ENCODE measurements at regions not wholly inside any gene's neighbourhood (a gene's known extent, or its start where the extent isn't known, plus 50 kb on each side); places are given as distances from the start of the nearest gene placed in this dataset.

GRCh38 chr5:124418390-124418789 lies 328.0 kb downstream of the ZNF608 start:
- H3K4me1 Mint-ChIP-seq = no peaks in the 10 kb centered on the region
- H3K27ac Mint-ChIP-seq = no peak overlapping the region
- ChIA-PET CTCF (no interaction called here), POLR2A (no interaction called here)
- H3K36me3 Mint-ChIP-seq (ENCODE audit: low read depth) = no peaks in the 10 kb centered on the region
- no peak for DNase-seq
- no peaks in the 10 kb centered on the region for H3K27me3 Mint-ChIP-seq
- H3K9me3 Mint-ChIP-seq = peaks cover 4% of the 10 kb centered on the region
- H3K4me3 Mint-ChIP-seq = no peak overlapping the region

- no peak overlapping the region for H3K27ac Mint-ChIP-seq
- CTCF ChIA-PET = no interaction called here
- POLR2A ChIA-PET = no interaction called here
- H3K27me3 Mint-ChIP-seq = no peaks in the 10 kb centered on the region
- H3K4me3 Mint-ChIP-seq = no peak overlapping the region
- H3K4me1 Mint-ChIP-seq = no peaks in the 10 kb centered on the region
- H3K9me3 Mint-ChIP-seq = peaks cover 4% of the 10 kb centered on the region
- no peaks in the 10 kb centered on the region for H3K36me3 Mint-ChIP-seq (ENCODE audit: low read depth)
- no peak for DNase-seq
Measured at GRCh38 chr5:124417196-124417595, 329.2 kb downstream of the ZNF608 start.

- Mint-ChIP-seq H3K36me3 (ENCODE audit: low read depth) (no peaks in the 10 kb centered on the region), H3K4me1 (no peaks in the 10 kb centered on the region), H3K4me3 (no peak overlapping the region), H3K27me3 (no peaks in the 10 kb centered on the region), H3K27ac (no peak overlapping the region), H3K9me3 (peaks cover 4% of the 10 kb centered on the region)
- DNase-seq = no peak
- CTCF ChIA-PET = no interaction called here
- POLR2A ChIA-PET = no interaction called here
Measured at GRCh38 chr5:124416627-124417026, 329.8 kb downstream of the ZNF608 start.

- Mint-ChIP-seq H3K27me3 (no peaks in the 10 kb centered on the region), H3K4me1 (no peaks in the 10 kb centered on the region), H3K27ac (no peak overlapping the region), H3K36me3 (ENCODE audit: low read depth) (no peaks in the 10 kb centered on the region), H3K4me3 (no peak overlapping the region), H3K9me3 (peaks cover 2% of the 10 kb centered on the region)
- CTCF ChIA-PET = interaction anchor here (0.6 kb wide), 2 partner anchors 58 to 1393 kb away, joined by 3 to 6 read pairs; no protein-coding TSS in a partner anchor
- no peak for DNase-seq
- POLR2A ChIA-PET = no interaction called here
Measured at GRCh38 chr5:124414973-124415372, 331.5 kb downstream of the ZNF608 start.

GRCh38 chr5:124410539-124411488 lies 335.6 kb downstream of the ZNF608 start:
- H3K4me1 Mint-ChIP-seq = no peaks in the 10 kb centered on the region
- H3K9me3 Mint-ChIP-seq = no peaks in the 10 kb centered on the region
- no peaks in the 10 kb centered on the region for H3K36me3 Mint-ChIP-seq (ENCODE audit: low read depth)
- CTCF ChIA-PET = no interaction called here
- no peak overlapping the region for H3K27ac Mint-ChIP-seq
- H3K27me3 Mint-ChIP-seq = no peaks in the 10 kb centered on the region
- DNase-seq = no peak
- POLR2A ChIA-PET = no interaction called here
- H3K4me3 Mint-ChIP-seq = no peak overlapping the region

- Mint-ChIP-seq H3K27ac (no peak overlapping the region), H3K4me3 (no peak overlapping the region), H3K4me1 (no peaks in the 10 kb centered on the region), H3K27me3 (no peaks in the 10 kb centered on the region), H3K9me3 (no peaks in the 10 kb centered on the region), H3K36me3 (ENCODE audit: low read depth) (no peaks in the 10 kb centered on the region)
- ChIA-PET CTCF (no interaction called here), POLR2A (no interaction called here)
- DNase-seq = no peak
Measured at GRCh38 chr5:124408738-124409453, 337.5 kb downstream of the ZNF608 start.

- Mint-ChIP-seq H3K27ac (no peak overlapping the region), H3K27me3 (no peaks in the 10 kb centered on the region), H3K4me3 (no peak overlapping the region), H3K4me1 (no peaks in the 10 kb centered on the region), H3K36me3 (ENCODE audit: low read depth) (no peaks in the 10 kb centered on the region), H3K9me3 (no peaks in the 10 kb centered on the region)
- ChIA-PET CTCF (no interaction called here), POLR2A (no interaction called here)
- DNase-seq = no peak
Measured at GRCh38 chr5:124404796-124405195, 341.6 kb downstream of the ZNF608 start.

- H3K4me3 Mint-ChIP-seq = no peak overlapping the region
- H3K36me3 Mint-ChIP-seq (ENCODE audit: low read depth) = no peaks in the 10 kb centered on the region
- no peak overlapping the region for H3K27ac Mint-ChIP-seq
- no peaks in the 10 kb centered on the region for H3K4me1 Mint-ChIP-seq
- DNase-seq = no peak
- H3K27me3 Mint-ChIP-seq = no peaks in the 10 kb centered on the region
- POLR2A ChIA-PET = no interaction called here
- H3K9me3 Mint-ChIP-seq = no peaks in the 10 kb centered on the region
- CTCF ChIA-PET = no interaction called here
Measured at GRCh38 chr5:124403281-124403680, 343.2 kb downstream of the ZNF608 start.

GRCh38 chr5:124402144-124402581 lies 344.3 kb downstream of the ZNF608 start:
- H3K9me3 Mint-ChIP-seq = no peaks in the 10 kb centered on the region
- DNase-seq = no peak
- no peaks in the 10 kb centered on the region for H3K27me3 Mint-ChIP-seq
- ChIA-PET POLR2A (no interaction called here), CTCF (no interaction called here)
- H3K4me1 Mint-ChIP-seq = no peaks in the 10 kb centered on the region
- no peak overlapping the region for H3K27ac Mint-ChIP-seq
- H3K4me3 Mint-ChIP-seq = no peak overlapping the region
- H3K36me3 Mint-ChIP-seq (ENCODE audit: low read depth) = no peaks in the 10 kb centered on the region

- POLR2A ChIA-PET = no interaction called here
- Mint-ChIP-seq H3K27ac (no peak overlapping the region), H3K4me3 (no peak overlapping the region), H3K27me3 (no peaks in the 10 kb centered on the region), H3K9me3 (no peaks in the 10 kb centered on the region), H3K4me1 (no peaks in the 10 kb centered on the region), H3K36me3 (ENCODE audit: low read depth) (no peaks in the 10 kb centered on the region)
- DNase-seq = no peak
- CTCF ChIA-PET = no interaction called here
Measured at GRCh38 chr5:124401476-124402143, 344.8 kb downstream of the ZNF608 start.

GRCh38 chr5:124399426-124399961 lies 346.9 kb downstream of the ZNF608 start:
- no peak overlapping the region for H3K4me3 Mint-ChIP-seq
- H3K27me3 Mint-ChIP-seq = no peaks in the 10 kb centered on the region
- H3K4me1 Mint-ChIP-seq = no peaks in the 10 kb centered on the region
- H3K27ac Mint-ChIP-seq = no peak overlapping the region
- CTCF ChIA-PET = no interaction called here
- H3K36me3 Mint-ChIP-seq (ENCODE audit: low read depth) = no peaks in the 10 kb centered on the region
- POLR2A ChIA-PET = no interaction called here
- no peaks in the 10 kb centered on the region for H3K9me3 Mint-ChIP-seq
- no peak for DNase-seq

- ChIA-PET CTCF (no interaction called here), POLR2A (no interaction called here)
- H3K27ac Mint-ChIP-seq = no peak overlapping the region
- no peaks in the 10 kb centered on the region for H3K9me3 Mint-ChIP-seq
- H3K4me3 Mint-ChIP-seq = no peak overlapping the region
- H3K27me3 Mint-ChIP-seq = no peaks in the 10 kb centered on the region
- no peak for DNase-seq
- H3K36me3 Mint-ChIP-seq (ENCODE audit: low read depth) = no peaks in the 10 kb centered on the region
- H3K4me1 Mint-ChIP-seq = no peaks in the 10 kb centered on the region
Measured at GRCh38 chr5:124398460-124398859, 348.0 kb downstream of the ZNF608 start.

- H3K4me1 Mint-ChIP-seq = no peaks in the 10 kb centered on the region
- ChIA-PET CTCF (no interaction called here), POLR2A (no interaction called here)
- H3K36me3 Mint-ChIP-seq (ENCODE audit: low read depth) = no peaks in the 10 kb centered on the region
- no peak for DNase-seq
- no peaks in the 10 kb centered on the region for H3K9me3 Mint-ChIP-seq
- H3K27me3 Mint-ChIP-seq = no peaks in the 10 kb centered on the region
- H3K4me3 Mint-ChIP-seq = no peak overlapping the region
- no peak overlapping the region for H3K27ac Mint-ChIP-seq
Measured at GRCh38 chr5:124397317-124397716, 349.1 kb downstream of the ZNF608 start.
